DND-41 (cell line): ENCODE measurements at regions not wholly inside any gene's neighbourhood (a gene's known extent, or its start where the extent isn't known, plus 50 kb on each side); places are given as distances from the start of the nearest gene placed in this dataset.
A peak's percentile ranks its signal among the peaks of the same experiment; 100 is the strongest.

Experiments used
- ATAC-seq: fragments of 200-7000 bp; cut with Tn5 transposase; 3 replicates; pipeline ENCODE4 v1.9.1; 2021; ENCODE audit warnings: low read depth; ENCODE audit not compliant: insufficient read depth
- DNase-seq: peaks from one replicate; pipeline ENCODE4 v3.0.0-alpha.2; 2020
- H2AFZ ChIP-seq: 2 replicates; pipeline ENCODE4 v1.6.0; 2012; ENCODE audit warnings: low read depth, low read length
- H3K27ac ChIP-seq: 2 replicates; pipeline ENCODE4 v1.5.1; 2012; ENCODE audit warnings: low read length, inconsistent platforms
- H3K27me3 ChIP-seq: fragments of 200-600 bp; sonication (generic); 2 replicates; pipeline ENCODE4 v1.6.0; 2012; ENCODE audit warnings: low read length, mild to moderate bottlenecking, inconsistent platforms; ENCODE audit not compliant: insufficient read depth, poor library complexity
- H3K36me3 ChIP-seq: 2 replicates; pipeline ENCODE4 v1.5.1; 2012; ENCODE audit warnings: low read length, inconsistent platforms; ENCODE audit not compliant: insufficient read depth
- H3K4me1 ChIP-seq: 2 replicates; pipeline ENCODE4 v1.5.1; 2012; ENCODE audit warnings: mild to moderate bottlenecking, low read length; ENCODE audit not compliant: insufficient read depth
- H3K4me2 ChIP-seq: 2 replicates; pipeline ENCODE4 v1.6.0; 2012; ENCODE audit warnings: mild to moderate bottlenecking, moderate library complexity, low read length, inconsistent platforms; ENCODE audit not compliant: insufficient read depth
- H3K4me3 ChIP-seq, 2 experiments: fragments of 200-600 bp in 1 of 2; shearing (Covaris generic) in 1 of 2; 2 replicates each; pipeline ENCODE4 v1.5.1; 2012 to 2016; ENCODE audit warnings: inconsistent platforms in 2 of 2, low read length in 2 of 2, mild to moderate bottlenecking in 2 of 2, low read depth in 1 of 2, moderate library complexity in 1 of 2
- H3K79me2 ChIP-seq: 2 replicates; pipeline ENCODE4 v1.6.0; 2012; ENCODE audit warnings: low read length, inconsistent platforms; ENCODE audit not compliant: insufficient read depth
- H3K9ac ChIP-seq: 2 replicates; pipeline ENCODE4 v1.6.0; 2012; ENCODE audit warnings: low read depth, mild to moderate bottlenecking, inconsistent platforms, low read length, moderate library complexity
- H3K9me3 ChIP-seq: 2 replicates; pipeline ENCODE4 v1.5.1; 2012; ENCODE audit warnings: low read length, moderate library complexity, mild to moderate bottlenecking, inconsistent platforms; ENCODE audit not compliant: insufficient read depth, severe bottlenecking
- H4K20me1 ChIP-seq: 2 replicates; pipeline ENCODE4 v1.6.0; 2012; ENCODE audit warnings: low read length; ENCODE audit not compliant: insufficient read depth
- CTCF ChIP-seq: IDR thresholded peaks from 2 replicates; pipeline ENCODE4 v1.5.1; 2012; ENCODE audit warnings: borderline replicate concordance, low read length, moderate library complexity, mild to moderate bottlenecking; ENCODE audit not compliant: poor library complexity, severe bottlenecking; ENCODE audit errors: extremely low read depth
- EZH2 ChIP-seq: IDR thresholded peaks from 3 replicates; pipeline ENCODE4 v1.6.1; 2012; ENCODE audit warnings: borderline replicate concordance, low read depth, mild to moderate bottlenecking, moderate library complexity, low read length, inconsistent platforms; ENCODE audit not compliant: severe bottlenecking

GRCh38 chr2:149800624-149801542 is 213.3 kb upstream of the MMADHC start:
- Histone ChIP-seq H3K27ac (no peak overlapping the region), H3K9me3 (no peaks in the 10 kb centered on the region), H3K4me1 (no peaks in the 10 kb centered on the region), H3K9ac (no peak overlapping the region), H3K4me2 (no peak overlapping the region), H3K36me3 (no peaks in the 10 kb centered on the region), H2AFZ (no peak overlapping the region), H4K20me1 (no peaks in the 10 kb centered on the region), H3K27me3 (no peaks in the 10 kb centered on the region), H3K79me2 (no peaks in the 10 kb centered on the region), H3K4me3 (no peak overlapping the region)
- no peak for ATAC-seq
- DNase-seq, result no peak
- TF ChIP-seq EZH2, result no peak
- TF ChIP-seq CTCF, result no peak

- Histone ChIP-seq H3K27me3 (no peaks in the 10 kb centered on the region), H3K4me2 (no peak overlapping the region), H3K4me3 (no peak overlapping the region), H3K36me3 (no peaks in the 10 kb centered on the region), H3K27ac (no peak overlapping the region), H2AFZ (no peak overlapping the region), H3K4me1 (no peaks in the 10 kb centered on the region), H3K9me3 (no peaks in the 10 kb centered on the region), H4K20me1 (no peaks in the 10 kb centered on the region), H3K9ac (no peak overlapping the region), H3K79me2 (no peaks in the 10 kb centered on the region)
- ATAC-seq, result no peak
- DNase-seq, result no peak
- TF ChIP-seq EZH2 (no peak), CTCF (peak; percentile 36)
Measured at GRCh38 chr2:149799013-149799705, 211.6 kb upstream of the MMADHC start.

GRCh38 chr2:149797030-149797429 is 209.5 kb upstream of the MMADHC start:
- Histone ChIP-seq H3K36me3 (no peaks in the 10 kb centered on the region), H3K9me3 (no peaks in the 10 kb centered on the region), H3K4me1 (no peaks in the 10 kb centered on the region), H3K4me2 (no peak overlapping the region), H3K27me3 (no peaks in the 10 kb centered on the region), H3K4me3 (no peak overlapping the region), H3K27ac (no peak overlapping the region), H3K79me2 (no peaks in the 10 kb centered on the region), H4K20me1 (no peaks in the 10 kb centered on the region), H3K9ac (no peak overlapping the region), H2AFZ (no peak overlapping the region)
- DNase-seq (no peak), ATAC-seq (no peak)
- no peak for TF ChIP-seq EZH2
- TF ChIP-seq CTCF, result no peak
